Neural cell (in vitro differentiated cells): ENCODE measurements at regions not wholly inside any gene's neighbourhood (a gene's known extent, or its start where the extent isn't known, plus 50 kb on each side); places are given as distances from the start of the nearest gene placed in this dataset.

ENCODE experiments used
- H2AFZ ChIP-seq: fragments of 200-600, 300-800 bp; sonication (generic), shearing (Covaris generic); 2 replicates; pipeline ENCODE4 v1.6.0; 2014; ENCODE audit warnings: low read depth, mild to moderate bottlenecking, antibody characterized with exemption, low read length, moderate library complexity
- H3F3A ChIP-seq: fragments of 200-600 bp; shearing (Covaris generic); 2 replicates; pipeline ENCODE4 v1.6.1; 2016; ENCODE audit warnings: mild to moderate bottlenecking, moderate library complexity, mixed read lengths, antibody characterized with exemption, low read length; ENCODE audit not compliant: insufficient read depth, poor library complexity, severe bottlenecking
- H3K27ac ChIP-seq: fragments of 200-600, 300-800 bp; sonication (generic), shearing (Covaris generic); 2 replicates; pipeline ENCODE4 v1.5.1; 2014; ENCODE audit warnings: mild to moderate bottlenecking, low read length, moderate library complexity
- H3K27me3 ChIP-seq: fragments of 300-800, 200-600 bp; sonication (generic), shearing (Covaris generic); 2 replicates; pipeline ENCODE4 v1.6.0; 2014; ENCODE audit warnings: mild to moderate bottlenecking, low read depth, low read length, moderate library complexity; ENCODE audit not compliant: insufficient read depth
- H3K36me3 ChIP-seq: fragments of 300-800, 200-600 bp; sonication (generic), shearing (Covaris generic); 2 replicates; pipeline ENCODE4 v1.5.1; 2014; ENCODE audit warnings: mild to moderate bottlenecking, antibody characterized with exemption, low read length, moderate library complexity; ENCODE audit not compliant: insufficient read depth
- H3K4me2 ChIP-seq: fragments of 300-800, 200-600 bp; sonication (generic), shearing (Covaris generic); 2 replicates; pipeline ENCODE4 v1.6.0; 2014; ENCODE audit warnings: mild to moderate bottlenecking, low read length
- H3K4me3 ChIP-seq: fragments of 300-800, 200-600 bp; sonication (generic), shearing (Covaris generic); 2 replicates; pipeline ENCODE4 v1.5.1; 2014; ENCODE audit warnings: mild to moderate bottlenecking, low read length, moderate library complexity
- H3K79me2 ChIP-seq: fragments of 200-600 bp; shearing (Covaris generic); replicated peaks from 2 replicates; pipeline ENCODE4 v1.6.0; 2014; ENCODE audit warnings: mild to moderate bottlenecking, low read length, moderate library complexity; ENCODE audit not compliant: insufficient read depth
- H3K9ac ChIP-seq: fragments of 300-800, 200-600 bp; sonication (generic), shearing (Covaris generic); 2 replicates; pipeline ENCODE4 v1.6.1; 2016; ENCODE audit warnings: mild to moderate bottlenecking, low read length, mixed read lengths
- H3K9me2 ChIP-seq: fragments of 200-600 bp; shearing (Covaris generic); 2 replicates; pipeline ENCODE4 v1.6.1; 2016; ENCODE audit warnings: mild to moderate bottlenecking, low read length, mixed read lengths; ENCODE audit not compliant: insufficient read depth
- H3K9me3 ChIP-seq: fragments of 200-600, 300-800 bp; sonication (generic), shearing (Covaris generic); 2 replicates; pipeline ENCODE4 v1.6.1; 2016; ENCODE audit warnings: mild to moderate bottlenecking, mixed run types, low read length, moderate library complexity, mixed read lengths
- H4K20me1 ChIP-seq: fragments of 200-600 bp; shearing (Covaris generic); 2 replicates; pipeline ENCODE4 v1.6.1; 2016; ENCODE audit warnings: mild to moderate bottlenecking, mixed run types; ENCODE audit not compliant: insufficient read depth
- EP300 ChIP-seq: fragments of 450-650 bp; conservative IDR thresholded peaks from 2 replicates; pipeline ENCODE4 v1.6.1; 2014; ENCODE audit warnings: antibody characterized with exemption, mild to moderate bottlenecking, moderate library complexity; ENCODE audit not compliant: poor library complexity, severe bottlenecking
- EZH2 ChIP-seq: fragments of 200-600, 300-800 bp; shearing (Covaris generic), sonication (generic); IDR thresholded peaks from 2 replicates; pipeline ENCODE4 v1.6.1; 2014; ENCODE audit warnings: antibody characterized with exemption, low read length, borderline replicate concordance, mild to moderate bottlenecking; ENCODE audit not compliant: insufficient read depth, poor library complexity, severe bottlenecking
- MXI1 ChIP-seq: fragments of 450-650 bp; conservative IDR thresholded peaks from 2 replicates; pipeline ENCODE4 v1.6.1; 2014; ENCODE audit warnings: antibody characterized with exemption, mild to moderate bottlenecking; ENCODE audit not compliant: poor library complexity, severe bottlenecking
- POLR2AphosphoS5 ChIP-seq: IDR thresholded peaks from 2 replicates; pipeline ENCODE4 v1.6.1; 2012
- RAD21 ChIP-seq: fragments of 450-650 bp; conservative IDR thresholded peaks from 2 replicates; pipeline ENCODE4 v1.6.1; 2014; ENCODE audit warnings: antibody characterized with exemption, mild to moderate bottlenecking, moderate library complexity
- REST ChIP-seq: IDR thresholded peaks from 2 replicates; pipeline ENCODE4 v1.6.1; 2012; ENCODE audit warnings: borderline replicate concordance
- SMC3 ChIP-seq: fragments of 450-650 bp; conservative IDR thresholded peaks from 2 replicates; pipeline ENCODE4 v1.6.1; 2014; ENCODE audit warnings: antibody characterized with exemption, mild to moderate bottlenecking, moderate library complexity; ENCODE audit not compliant: poor library complexity
- TAF1 ChIP-seq: IDR thresholded peaks from 2 replicates; pipeline ENCODE4 v1.6.1; 2012; ENCODE audit warnings: low read depth
- TF ChIP-seq, protein P1 (sequence below): fragments of 450-650 bp; IDR thresholded peaks from 2 replicates; pipeline ENCODE4 v1.5.1; 2014; ENCODE audit warnings: antibody characterized with exemption, mild to moderate bottlenecking, moderate library complexity; ENCODE audit not compliant: poor library complexity, severe bottlenecking

DNA sequence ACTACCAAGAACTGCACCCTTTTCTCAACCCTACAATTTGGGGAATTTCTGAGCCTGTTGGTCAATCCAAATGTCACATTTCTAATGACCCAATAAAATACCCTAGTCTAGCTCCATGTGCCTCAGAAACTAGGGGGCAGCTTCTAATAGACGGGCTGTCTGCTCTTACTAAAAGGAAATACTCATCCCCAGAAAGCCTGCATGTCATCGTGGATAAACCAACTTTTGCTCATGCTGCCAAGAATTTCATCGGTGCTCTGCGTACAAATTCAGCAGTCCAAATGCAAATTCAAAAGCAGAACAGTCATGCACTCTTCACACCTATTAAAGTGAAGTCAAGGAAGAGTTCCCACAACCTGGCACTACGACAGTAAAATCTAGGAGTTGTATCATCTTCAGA is 377.3 kb downstream of the LNPK start:
- Histone ChIP-seq H3F3A (no peaks in the 10 kb centered on the region), H3K9me2 (no peaks in the 10 kb centered on the region), H3K4me2 (no peak overlapping the region), H3K79me2 (no peaks in the 10 kb centered on the region), H2AFZ (no peak overlapping the region), H3K4me3 (no peak overlapping the region), H3K27ac (no peak overlapping the region), H3K9ac (no peak overlapping the region), H3K27me3 (no peaks in the 10 kb centered on the region), H3K36me3 (no peaks in the 10 kb centered on the region), H4K20me1 (no peaks in the 10 kb centered on the region), H3K9me3 (no peaks in the 10 kb centered on the region)
- no peak for TF ChIP-seq POLR2AphosphoS5
- TF ChIP-seq, protein P1, sequence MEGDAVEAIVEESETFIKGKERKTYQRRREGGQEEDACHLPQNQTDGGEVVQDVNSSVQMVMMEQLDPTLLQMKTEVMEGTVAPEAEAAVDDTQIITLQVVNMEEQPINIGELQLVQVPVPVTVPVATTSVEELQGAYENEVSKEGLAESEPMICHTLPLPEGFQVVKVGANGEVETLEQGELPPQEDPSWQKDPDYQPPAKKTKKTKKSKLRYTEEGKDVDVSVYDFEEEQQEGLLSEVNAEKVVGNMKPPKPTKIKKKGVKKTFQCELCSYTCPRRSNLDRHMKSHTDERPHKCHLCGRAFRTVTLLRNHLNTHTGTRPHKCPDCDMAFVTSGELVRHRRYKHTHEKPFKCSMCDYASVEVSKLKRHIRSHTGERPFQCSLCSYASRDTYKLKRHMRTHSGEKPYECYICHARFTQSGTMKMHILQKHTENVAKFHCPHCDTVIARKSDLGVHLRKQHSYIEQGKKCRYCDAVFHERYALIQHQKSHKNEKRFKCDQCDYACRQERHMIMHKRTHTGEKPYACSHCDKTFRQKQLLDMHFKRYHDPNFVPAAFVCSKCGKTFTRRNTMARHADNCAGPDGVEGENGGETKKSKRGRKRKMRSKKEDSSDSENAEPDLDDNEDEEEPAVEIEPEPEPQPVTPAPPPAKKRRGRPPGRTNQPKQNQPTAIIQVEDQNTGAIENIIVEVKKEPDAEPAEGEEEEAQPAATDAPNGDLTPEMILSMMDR: no peak
- TF ChIP-seq RAD21: no peak
- no peak for TF ChIP-seq SMC3
- TF ChIP-seq EZH2: no peak
- no peak for TF ChIP-seq REST
- no peak for TF ChIP-seq EP300
- no peak for TF ChIP-seq MXI1
- no peak for TF ChIP-seq TAF1

- Histone ChIP-seq H3K9me2 (no peaks in the 10 kb centered on the region), H3K27ac (no peak overlapping the region), H3K4me3 (no peak overlapping the region), H3K4me2 (no peak overlapping the region), H3K79me2 (no peaks in the 10 kb centered on the region), H4K20me1 (no peaks in the 10 kb centered on the region), H3F3A (no peaks in the 10 kb centered on the region), H3K36me3 (no peaks in the 10 kb centered on the region), H2AFZ (no peak overlapping the region), H3K27me3 (no peaks in the 10 kb centered on the region), H3K9me3 (no peaks in the 10 kb centered on the region), H3K9ac (no peak overlapping the region)
- TF ChIP-seq TAF1: no peak
- TF ChIP-seq RAD21: no peak
- TF ChIP-seq SMC3: no peak
- no peak for TF ChIP-seq EP300
- TF ChIP-seq, protein P1: no peak
- no peak for TF ChIP-seq REST
- no peak for TF ChIP-seq EZH2
- no peak for TF ChIP-seq MXI1
These were observed 377.8 kb downstream of the LNPK start for GRCh38 chr2:175624211-175624761.
